AG04450 (cell line): ENCODE measurements at regions not wholly inside any gene's neighbourhood (a gene's known extent, or its start where the extent isn't known, plus 50 kb on each side); places are given as distances from the start of the nearest gene placed in this dataset.
"Not testable (repeated sequence)": the region's sequence is repeated elsewhere in the genome, so short reads cannot be mapped to it uniquely, and the experiment has no call there.

Source experiments
- CTCF ChIA-PET: fragments of 300-600, 350-600 bp; formaldehyde crosslinking; extraction: SDS; loops from one replicate; lab custom pipeline; 2022; ENCODE audit warnings: antibody characterized with exemption, inconsistent platforms; lab: Charles Lee
- POLR2A ChIA-PET: fragments of 350-600 bp; formaldehyde crosslinking; extraction: SDS; loops from one replicate; lab custom pipeline; 2021; ENCODE audit warnings: antibody characterized with exemption, inconsistent platforms; lab: Yijun Ruan, JAX
- DNase-seq: peaks from one replicate; pipeline ENCODE4 v3.0.0-alpha.2; 2011; ENCODE audit warnings: low read depth, low spot score
- H3K27ac ChIP-seq: one replicate; pipeline ENCODE4 v1.5.1; 2012; ENCODE audit warnings: low read depth, low read length, control low read depth
- H3K27me3 ChIP-seq: one replicate; pipeline ENCODE4 v1.6.0; 2012; ENCODE audit warnings: low read length; ENCODE audit not compliant: control insufficient read depth, insufficient read depth
- H3K4me3 ChIP-seq: 2 replicates; pipeline ENCODE4 v1.5.1; 2011; ENCODE audit warnings: mild to moderate bottlenecking, low read depth, low read length, control low read depth
- H3K9me3 ChIP-seq: 2 replicates; pipeline ENCODE4 v1.5.1; 2012; ENCODE audit warnings: low read length; ENCODE audit not compliant: control insufficient read depth, insufficient read depth
- CTCF ChIP-seq: IDR thresholded peaks from 2 replicates; pipeline ENCODE4 v1.5.1; 2011; ENCODE audit warnings: low read depth, low read length, control low read depth, inconsistent platforms

GRCh38 chr1:168835791-168836190 lies 106.8 kb upstream of the DPT start:
- Histone ChIP-seq H3K4me3 (no peak overlapping the region), H3K27ac (no peak overlapping the region), H3K27me3 (no peaks in the 10 kb centered on the region), H3K9me3 (no peaks in the 10 kb centered on the region; the same call in 1 of the 2 replicates)
- TF ChIP-seq CTCF: no peak
- ChIA-PET POLR2A (no interaction called here), CTCF (no interaction called here)
- DNase-seq: no peak

GRCh38 chr1:168836469-168836868 lies 107.5 kb upstream of the DPT start:
- Histone ChIP-seq H3K4me3 (no peak overlapping the region), H3K27ac (no peak overlapping the region), H3K9me3 (no peaks in the 10 kb centered on the region; the same call in 1 of the 2 replicates), H3K27me3 (no peaks in the 10 kb centered on the region)
- CTCF ChIA-PET: no interaction called here
- no peak for DNase-seq
- POLR2A ChIA-PET: no interaction called here
- TF ChIP-seq CTCF: no peak

- H3K9me3 ChIP-seq, CTCF ChIA-PET, H3K4me3 ChIP-seq, DNase-seq, H3K27ac ChIP-seq, POLR2A ChIA-PET, H3K27me3 ChIP-seq: not testable (repeated sequence)
Measured at GRCh38 chr1:168837230-168837629, 108.2 kb upstream of the DPT start.

GRCh38 chr1:168842306-168842705 lies 113.3 kb upstream of the DPT start:
- Histone ChIP-seq H3K27ac (no peak overlapping the region), H3K9me3 (no peaks in the 10 kb centered on the region; the same call in 1 of the 2 replicates), H3K27me3 (no peaks in the 10 kb centered on the region), H3K4me3 (no peak overlapping the region)
- ChIA-PET CTCF (no interaction called here), POLR2A (interaction anchor here (0.6 kb wide), 1 partner anchor 267 kb away, joined by 3 read pairs; no protein-coding TSS in a partner anchor)
- DNase-seq: no peak
- TF ChIP-seq CTCF: no peak

- H3K27me3 ChIP-seq: no peaks in the 10 kb centered on the region
- DNase-seq: no peak
- H3K9me3 ChIP-seq: no peaks in the 10 kb centered on the region
- no peak for TF ChIP-seq CTCF
- ChIA-PET POLR2A (interaction anchor here (0.6 kb wide), 1 partner anchor 267 kb away, joined by 3 read pairs; no protein-coding TSS in a partner anchor), CTCF (no interaction called here)
- no peak overlapping the region for H3K4me3 ChIP-seq
- H3K27ac ChIP-seq: no peak overlapping the region
Measured at GRCh38 chr1:168842916-168843315, 113.9 kb upstream of the DPT start.

- ChIA-PET CTCF (no interaction called here), POLR2A (no interaction called here)
- no peak for DNase-seq
- TF ChIP-seq CTCF: no peak
- Histone ChIP-seq H3K4me3 (no peak overlapping the region), H3K27ac (no peak overlapping the region), H3K9me3 (no peaks in the 10 kb centered on the region), H3K27me3 (no peaks in the 10 kb centered on the region)
Measured at GRCh38 chr1:168843401-168843800, 114.4 kb upstream of the DPT start.
